ENCODE measurements at regions not wholly inside any gene's neighbourhood (a gene's known extent, or its start where the extent isn't known, plus 50 kb on each side); places are given as distances from the start of the nearest gene placed in this dataset.

GRCh38 chr11:23947883-23948282 is 549.0 kb upstream of the LUZP2 start:
- no peak for DNase-seq

GRCh38 chr11:23948851-23949250 is 548.0 kb upstream of the LUZP2 start:
- DNase-seq: no peak

- peak; percentile 46 for DNase-seq
Measured at GRCh38 chr11:23953951-23954710, 542.7 kb upstream of the LUZP2 start.

GRCh38 chr11:23954730-23955129 is 542.1 kb upstream of the LUZP2 start:
- DNase-seq: no peak

GRCh38 chr11:23956586-23956985 is 540.3 kb upstream of the LUZP2 start:
- no peak for DNase-seq

- DNase-seq: no peak
Measured at GRCh38 chr11:23957314-23957713, 539.5 kb upstream of the LUZP2 start.

GRCh38 chr11:23959462-23959861 is 537.4 kb upstream of the LUZP2 start:
- DNase-seq: no peak

GRCh38 chr11:23961503-23962338 is 535.1 kb upstream of the LUZP2 start:
- no peak for DNase-seq

- DNase-seq: no peak
Measured at GRCh38 chr11:23973244-23973643, 523.6 kb upstream of the LUZP2 start.

GRCh38 chr11:23974051-23974450 is 522.8 kb upstream of the LUZP2 start:
- no peak for DNase-seq

- DNase-seq: no peak
Measured at GRCh38 chr11:23974601-23975000, 522.3 kb upstream of the LUZP2 start.

- DNase-seq: no peak
Measured at GRCh38 chr11:23976426-23976825, 520.4 kb upstream of the LUZP2 start.

- DNase-seq: no peak
Measured at GRCh38 chr11:23976841-23977271, 520.0 kb upstream of the LUZP2 start.

GRCh38 chr11:23988381-23989006 is 508.4 kb upstream of the LUZP2 start:
- DNase-seq: no peak

GRCh38 chr11:23990346-23991164 is 506.3 kb upstream of the LUZP2 start:
- peak; percentile 5 to 13 for DNase-seq

GRCh38 chr11:23991165-23991539 is 505.7 kb upstream of the LUZP2 start:
- peak; percentile 57 to 68 for DNase-seq

- no peak for DNase-seq
Measured at GRCh38 chr11:23995891-23996290, 501.0 kb upstream of the LUZP2 start.

- DNase-seq: no peak
Measured at GRCh38 chr11:23997356-23997755, 499.5 kb upstream of the LUZP2 start.

GRCh38 chr11:24005202-24005876 is 491.5 kb upstream of the LUZP2 start:
- DNase-seq: no peak

GRCh38 chr11:24043842-24044241 is 453.0 kb upstream of the LUZP2 start:
- DNase-seq: no peak

GRCh38 chr11:24046731-24047130 is 450.1 kb upstream of the LUZP2 start:
- DNase-seq: no peak
